ENCODE measurements at regions not wholly inside any gene's neighbourhood (a gene's known extent, or its start where the extent isn't known, plus 50 kb on each side); places are given as distances from the start of the nearest gene placed in this dataset.

GRCh38 chr9:91158286-91158685, 203.4 kb downstream of the AUH start:
- TF ChIP-seq ZNF384 (IDR thresholded peaks at IDR 0.05): no peak
- no peak for TF ChIP-seq SP1 (IDR thresholded peaks at IDR 0.05)

Data from HEK293T (cell line).